ENCODE measurements at regions not wholly inside any gene's neighbourhood (a gene's known extent, or its start where the extent isn't known, plus 50 kb on each side); places are given as distances from the start of the nearest gene placed in this dataset.
"Not testable (repeated sequence)": the region's sequence is repeated elsewhere in the genome, so short reads cannot be mapped to it uniquely, and the experiment has no call there.

GRCh38 chr3:159877924-159878323 lies 110.7 kb upstream of the IL12A start:
- DNase-seq, result no peak

- no peak for DNase-seq
These were observed 109.5 kb upstream of the IL12A start for GRCh38 chr3:159879146-159879545.

GRCh38 chr3:159879598-159879997 lies 109.0 kb upstream of the IL12A start:
- no peak for DNase-seq

- DNase-seq, result no peak
These were observed 107.4 kb upstream of the IL12A start for GRCh38 chr3:159881208-159881607.

GRCh38 chr3:159881828-159882309 lies 106.8 kb upstream of the IL12A start:
- DNase-seq, result no peak

GRCh38 chr3:159882367-159882766 lies 106.3 kb upstream of the IL12A start:
- DNase-seq, result no peak

- DNase-seq, result peak; percentile 45
These were observed 105.5 kb upstream of the IL12A start for GRCh38 chr3:159882790-159883779.

GRCh38 chr3:159884661-159885402 lies 103.8 kb upstream of the IL12A start:
- no peak for DNase-seq

GRCh38 chr3:159886050-159886449 lies 102.6 kb upstream of the IL12A start:
- no peak for DNase-seq

- DNase-seq, result not testable (repeated sequence)
These were observed 102.1 kb upstream of the IL12A start for GRCh38 chr3:159886530-159886929.

- DNase-seq, result no peak
These were observed 101.5 kb upstream of the IL12A start for GRCh38 chr3:159887168-159887567.

GRCh38 chr3:159887911-159888310 lies 100.7 kb upstream of the IL12A start:
- no peak for DNase-seq

- DNase-seq, result no peak
These were observed 96.4 kb upstream of the IL12A start for GRCh38 chr3:159892171-159892795.

GRCh38 chr3:159892801-159893200 lies 95.8 kb upstream of the IL12A start:
- DNase-seq, result no peak

- no peak for DNase-seq
These were observed 94.2 kb upstream of the IL12A start for GRCh38 chr3:159894386-159894785.

- DNase-seq, result no peak
These were observed 93.2 kb upstream of the IL12A start for GRCh38 chr3:159895430-159895829.

- no peak for DNase-seq
These were observed 92.1 kb upstream of the IL12A start for GRCh38 chr3:159896543-159896942.

GRCh38 chr3:159897331-159898075 lies 91.1 kb upstream of the IL12A start:
- no peak for DNase-seq

- no peak for DNase-seq
These were observed 90.5 kb upstream of the IL12A start for GRCh38 chr3:159898147-159898546.

GRCh38 chr3:159899166-159899565 lies 89.5 kb upstream of the IL12A start:
- no peak for DNase-seq

- no peak for DNase-seq
These were observed 85.9 kb upstream of the IL12A start for GRCh38 chr3:159902546-159903314.
